ENCODE measurements at regions not wholly inside any gene's neighbourhood (a gene's known extent, or its start where the extent isn't known, plus 50 kb on each side); places are given as distances from the start of the nearest gene placed in this dataset.
"Not testable (repeated sequence)": the region's sequence is repeated elsewhere in the genome, so short reads cannot be mapped to it uniquely, and the experiment has no call there.

DNA sequence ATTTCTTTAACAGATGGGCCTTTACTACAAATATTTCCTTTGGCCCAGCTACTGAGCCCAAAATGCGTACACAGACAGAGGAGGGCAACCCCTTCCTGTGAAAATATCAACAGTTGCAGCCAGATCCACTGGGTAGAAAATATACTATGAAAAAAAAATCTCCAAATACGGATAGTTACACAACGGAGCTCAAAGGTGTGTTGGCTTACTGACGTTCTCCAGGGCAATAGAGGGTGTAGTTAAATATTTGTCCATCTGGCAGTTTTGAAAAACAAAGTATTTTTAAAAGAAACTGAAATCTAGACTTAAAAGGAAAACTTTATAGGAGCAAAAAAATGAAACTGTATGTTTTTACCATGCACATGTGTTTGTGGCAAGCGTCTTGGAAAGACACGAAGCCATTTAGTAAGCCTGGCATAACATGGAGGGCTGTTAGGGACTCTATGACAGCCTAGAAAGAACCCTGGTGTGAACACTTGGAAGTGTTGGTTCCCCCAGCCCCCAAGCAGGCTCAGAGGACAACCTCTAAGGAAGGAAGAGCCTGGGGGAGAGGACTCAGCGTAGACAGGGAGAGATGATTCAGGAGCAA lies 157.8 kb upstream of the TRPM3 start:
- DNase-seq (ENCODE audit: low read depth in 2 of 3, low spot score in 1 of 3), result no peak

DNA sequence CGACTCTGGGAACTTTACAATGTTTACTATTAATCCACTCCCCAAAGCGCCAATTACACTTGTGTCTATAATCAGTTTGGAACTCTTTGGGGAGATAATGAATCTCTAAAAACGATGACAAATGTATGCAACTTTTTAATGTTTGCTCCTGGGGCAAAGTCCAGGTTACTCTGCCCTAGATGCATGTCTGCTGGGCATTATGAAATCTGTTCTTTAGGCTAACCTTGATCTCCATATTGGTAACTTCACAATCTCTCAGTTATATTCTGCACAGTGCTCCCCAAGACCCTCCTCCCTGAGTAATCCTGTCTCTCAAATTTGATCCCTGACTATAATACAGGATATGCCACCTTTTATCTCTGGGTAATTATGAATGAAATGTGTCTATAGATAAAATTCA lies 152.2 kb upstream of the TRPM3 start:
- DNase-seq (ENCODE audit: low read depth in 2 of 3, low spot score in 1 of 3), result no peak

DNA sequence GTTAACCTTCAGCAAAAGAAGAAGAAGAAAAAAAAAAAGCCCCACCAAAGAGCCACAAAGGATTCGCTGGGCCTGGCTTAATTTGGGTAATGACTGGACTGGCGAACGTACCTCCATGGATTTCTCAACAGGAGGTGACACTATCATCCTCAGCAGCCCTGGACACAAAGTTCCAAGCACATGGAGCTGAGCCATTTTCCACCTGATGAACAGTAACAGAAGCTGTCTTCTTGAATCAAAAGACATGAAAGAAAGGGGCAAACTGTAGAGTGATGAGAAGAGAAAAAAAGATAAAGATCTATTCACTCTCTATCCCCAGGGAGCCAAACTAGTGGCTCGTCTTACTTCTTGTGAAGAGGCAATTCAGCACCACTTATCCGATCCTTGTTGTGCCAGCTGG lies 150.2 kb upstream of the TRPM3 start:
- no peak for DNase-seq (ENCODE audit: low read depth in 2 of 3, low spot score in 1 of 3)

DNA sequence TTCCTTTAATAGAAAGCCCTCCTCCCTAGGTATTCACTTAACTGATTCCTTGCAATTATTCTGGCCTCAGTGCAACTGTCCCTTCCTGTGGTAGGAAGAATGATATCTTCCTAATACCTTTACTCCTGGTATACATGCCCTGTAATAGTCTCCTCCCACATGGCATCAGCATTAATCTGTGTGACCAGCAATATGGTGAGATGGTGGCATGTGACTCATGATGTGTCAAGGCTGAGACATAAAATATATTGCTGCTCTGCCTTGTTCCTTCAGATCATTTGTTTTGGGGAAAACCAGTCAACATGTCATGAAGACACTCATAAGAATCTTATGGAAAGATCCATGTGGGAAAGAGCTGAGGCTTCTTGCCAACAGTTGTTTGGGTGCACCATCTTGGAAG lies 149.1 kb upstream of the TRPM3 start:
- no peak for DNase-seq (ENCODE audit: low read depth in 2 of 3, low spot score in 1 of 3)

DNA sequence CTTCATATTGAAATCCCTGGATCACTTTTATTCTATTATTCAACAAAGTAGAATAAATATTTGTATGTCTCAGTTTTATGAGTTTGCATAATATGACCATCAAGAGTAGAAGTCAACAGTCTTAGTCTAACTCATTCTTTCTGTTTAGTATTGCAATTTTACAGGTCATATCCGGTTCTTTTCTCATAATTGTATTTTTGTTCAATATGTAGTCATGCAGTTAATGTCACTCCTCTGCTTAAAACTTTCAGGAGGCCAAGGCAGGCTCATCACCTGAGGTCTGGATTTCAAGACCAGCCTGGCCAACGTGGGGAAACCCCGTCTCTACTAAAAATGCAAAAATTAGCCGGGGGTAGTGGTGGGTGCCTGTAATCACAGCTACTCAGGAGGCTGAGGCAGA lies 148.4 kb upstream of the TRPM3 start:
- DNase-seq (ENCODE audit: low read depth in 2 of 3, low spot score in 1 of 3), result no peak

DNA sequence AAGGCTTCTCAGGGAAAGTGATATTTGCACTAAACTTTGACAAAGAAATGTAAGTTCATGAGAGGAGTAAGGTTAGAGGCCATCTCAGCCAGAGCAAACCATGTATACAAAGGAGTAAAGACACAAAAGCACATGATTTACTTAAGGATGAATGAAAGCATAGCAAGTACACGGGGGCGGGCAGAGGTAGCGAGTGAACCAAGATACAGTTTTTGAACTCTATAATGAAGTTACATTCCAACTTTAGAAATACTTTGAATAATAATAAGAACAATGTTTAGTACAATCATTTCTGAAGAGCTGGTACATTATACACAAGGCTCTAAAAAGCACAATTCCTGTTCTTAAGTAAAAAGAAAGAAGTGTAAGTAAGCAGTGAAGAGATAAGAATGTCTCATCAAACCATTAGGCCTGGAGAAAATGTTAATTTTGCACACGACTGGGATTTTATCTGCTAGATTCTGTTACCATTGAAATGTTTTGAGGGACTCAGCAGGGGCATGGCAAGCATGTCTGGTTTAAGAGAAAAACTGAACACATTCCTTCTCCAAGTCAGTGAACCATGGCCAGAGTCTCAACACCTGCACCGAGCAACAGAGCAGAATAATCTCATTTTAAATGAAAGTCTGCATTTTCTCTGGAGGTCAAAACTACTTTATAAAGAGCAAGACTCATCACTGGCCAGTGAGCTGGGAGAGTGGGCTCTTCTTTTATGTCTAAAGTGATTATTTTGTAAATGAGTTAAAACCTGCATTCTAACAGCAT lies 147.6 kb upstream of the TRPM3 start:
- no peak for DNase-seq (ENCODE audit: low read depth in 2 of 3, low spot score in 1 of 3)

DNA sequence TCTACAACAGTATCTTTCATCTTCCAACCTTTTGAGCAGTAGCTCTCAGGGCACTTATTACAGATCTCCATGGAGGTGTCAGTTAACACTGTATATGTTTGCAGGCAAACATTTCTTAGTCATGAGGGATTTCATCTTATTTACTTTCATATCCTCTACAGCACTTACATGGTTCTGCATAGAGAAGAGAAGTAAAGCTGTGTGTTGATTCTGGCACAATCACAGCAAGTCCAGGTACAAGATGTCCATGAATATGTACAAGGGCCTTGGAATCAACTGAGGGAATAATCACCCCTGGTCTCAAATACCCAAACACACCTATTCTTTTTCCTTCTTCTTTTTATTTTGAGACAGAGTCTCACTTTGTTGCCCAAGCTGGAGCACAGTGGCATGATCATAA lies 142.0 kb upstream of the TRPM3 start:
- no peak for DNase-seq (ENCODE audit: low read depth in 2 of 3, low spot score in 1 of 3)

DNA sequence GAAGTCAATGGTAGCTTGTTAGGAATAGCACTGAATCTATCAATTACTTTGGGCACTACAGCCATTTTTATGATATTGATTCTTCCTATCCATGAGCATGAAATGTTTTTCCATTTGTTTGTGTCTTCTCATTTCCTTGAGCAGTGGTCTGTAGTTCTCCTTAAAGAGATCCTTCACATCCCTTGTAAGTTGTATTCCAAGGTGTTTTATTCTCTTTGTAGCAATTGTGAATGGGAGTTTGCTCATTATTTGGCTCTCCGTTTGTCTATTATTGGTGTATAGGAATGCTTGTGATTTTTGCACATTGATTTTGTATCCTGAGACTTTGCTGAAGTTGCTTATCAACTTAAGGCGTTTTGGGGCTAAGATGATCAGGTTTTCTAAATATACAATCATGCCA lies 139.0 kb upstream of the TRPM3 start:
- not testable (repeated sequence) for DNase-seq (ENCODE audit: low read depth in 2 of 3, low spot score in 1 of 3)

DNA sequence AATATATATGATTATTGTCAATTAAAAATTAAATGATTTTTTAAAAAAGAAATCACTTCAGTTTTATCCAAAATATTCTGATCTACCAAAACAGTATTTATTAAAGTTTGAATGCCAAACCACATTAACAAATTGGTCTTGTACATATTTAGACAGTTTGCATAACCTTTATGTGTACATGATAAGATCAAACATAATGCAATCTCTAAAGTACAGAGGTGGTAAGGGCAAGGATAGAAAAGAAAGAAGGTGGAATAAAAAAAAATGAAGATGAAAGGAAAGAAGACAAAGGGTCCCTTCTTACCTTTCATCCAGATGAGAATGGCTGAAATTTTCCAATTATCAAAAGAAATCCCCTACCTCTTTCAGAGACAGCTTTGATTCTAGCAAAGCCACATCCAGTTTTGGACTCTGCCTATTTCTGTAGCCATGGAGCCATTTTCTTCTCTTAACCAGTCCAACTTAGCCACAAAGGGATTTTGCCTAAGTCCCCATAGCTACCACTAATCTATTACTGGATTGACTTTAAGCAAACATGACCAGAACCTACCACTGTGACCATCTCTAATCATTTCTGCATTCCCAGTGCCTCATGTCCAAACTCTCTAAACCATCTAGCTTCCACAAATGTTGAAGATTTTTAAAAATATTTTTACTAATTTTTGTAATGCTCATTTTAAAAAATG lies 133.3 kb upstream of the TRPM3 start:
- no peak for DNase-seq (ENCODE audit: low read depth in 2 of 3, low spot score in 1 of 3)

DNA sequence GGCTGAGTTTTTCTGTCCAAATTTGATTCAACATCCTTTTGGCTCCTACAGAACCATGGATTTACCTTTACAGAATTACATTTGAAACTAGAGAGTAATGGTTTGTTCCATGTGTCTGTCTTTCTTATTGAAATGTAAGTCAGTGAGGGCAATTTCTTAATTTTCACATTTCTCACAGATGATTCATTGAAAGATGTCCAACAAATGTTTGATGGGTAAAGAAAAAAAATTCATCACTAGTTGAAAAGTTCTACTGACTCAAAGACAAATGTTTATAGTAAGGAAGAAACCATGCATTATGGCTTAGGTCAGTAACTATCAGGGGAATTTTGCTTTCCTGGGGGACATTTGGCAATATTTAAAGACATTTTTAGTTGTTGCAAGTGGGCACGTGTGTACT lies 131.6 kb upstream of the TRPM3 start:
- DNase-seq (ENCODE audit: low read depth in 2 of 3, low spot score in 1 of 3), result no peak

DNA sequence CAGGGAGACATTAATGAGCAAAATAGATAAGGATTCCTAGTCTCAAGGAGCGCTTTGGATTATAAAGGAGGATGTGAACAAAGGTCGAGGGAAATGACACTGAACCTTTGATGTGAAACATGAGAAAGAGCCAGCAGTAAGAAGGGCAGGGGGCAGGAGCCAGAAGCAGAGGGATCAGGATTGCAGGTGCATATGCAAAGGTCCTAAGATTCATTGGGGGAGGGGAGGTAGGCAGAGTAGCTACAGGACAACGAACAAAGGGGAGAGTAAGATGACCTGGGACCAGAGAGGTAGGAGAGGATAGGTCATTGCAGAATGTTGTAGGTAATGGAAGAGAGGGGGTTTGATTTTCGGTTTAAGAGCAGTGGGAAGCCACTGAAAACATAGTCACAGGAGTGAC lies 129.2 kb upstream of the TRPM3 start:
- DNase-seq (ENCODE audit: low read depth in 2 of 3, low spot score in 1 of 3), result no peak

DNA sequence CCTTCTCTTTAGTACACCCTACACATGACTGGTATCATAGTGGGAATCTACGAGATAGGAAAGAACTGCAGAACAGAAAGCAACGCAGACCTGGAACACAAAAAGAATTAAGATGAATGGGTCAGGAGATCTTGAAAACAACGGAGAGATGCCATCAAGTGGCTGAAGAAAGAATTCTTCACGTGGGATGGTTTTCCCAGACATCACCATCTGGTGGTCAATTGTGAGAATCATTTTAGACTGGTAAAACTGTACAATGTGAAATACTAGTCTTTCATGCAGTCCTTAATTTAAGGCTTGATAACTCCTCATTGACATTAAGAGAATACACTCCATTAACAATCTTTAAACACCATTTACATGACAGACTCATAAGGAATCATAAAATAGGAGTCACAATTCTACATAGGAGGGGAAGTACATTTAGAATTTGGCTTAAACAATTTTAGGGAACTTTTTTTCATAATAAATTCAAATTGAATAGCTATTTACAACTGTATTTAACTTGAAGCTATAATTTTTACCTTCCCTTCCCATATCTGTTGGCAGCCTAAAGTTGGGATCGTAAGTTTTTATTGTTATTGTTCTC lies 128.4 kb upstream of the TRPM3 start:
- DNase-seq (ENCODE audit: low read depth in 2 of 3, low spot score in 1 of 3), result no peak

DNA sequence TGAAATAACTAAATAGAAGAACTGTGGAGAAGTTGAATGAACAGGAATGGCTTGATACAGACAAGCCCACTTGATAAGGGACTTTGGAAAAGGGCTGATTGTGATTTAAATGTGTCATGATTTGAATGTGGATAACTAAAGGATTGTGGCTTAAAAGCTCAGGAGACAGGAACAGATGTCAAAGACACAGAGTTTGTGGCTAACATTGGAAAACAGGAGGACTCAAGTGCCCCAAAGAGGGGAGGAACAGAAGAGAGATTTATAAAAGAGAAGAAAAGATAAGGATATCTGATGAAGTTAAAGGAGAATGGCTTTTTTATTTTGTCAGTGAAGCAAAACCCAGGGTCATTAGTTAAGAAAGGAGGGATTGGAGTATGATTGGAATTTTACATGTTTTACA lies 124.2 kb upstream of the TRPM3 start:
- DNase-seq (ENCODE audit: low read depth in 2 of 3, low spot score in 1 of 3), result no peak

DNA sequence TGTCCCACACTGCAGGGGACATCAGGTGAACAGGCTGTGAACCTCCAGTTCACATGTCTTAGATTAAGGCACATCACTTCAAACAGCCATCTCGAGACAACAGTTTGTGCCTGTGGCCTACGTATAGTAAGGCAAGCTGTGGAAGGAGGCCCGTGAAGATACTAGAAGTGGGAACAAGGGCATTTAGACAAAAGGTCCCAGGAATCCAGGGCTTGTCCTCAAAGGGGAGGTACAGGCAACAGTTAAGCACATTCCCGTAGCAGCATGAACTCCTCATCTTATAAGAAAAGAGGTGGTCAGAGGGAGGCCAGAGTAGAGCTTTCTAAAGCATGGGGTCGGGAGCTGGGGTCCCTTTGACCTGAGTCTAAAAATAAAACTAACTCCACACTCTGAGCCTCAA lies 122.5 kb upstream of the TRPM3 start:
- no peak for DNase-seq (ENCODE audit: low read depth in 2 of 3, low spot score in 1 of 3)

DNA sequence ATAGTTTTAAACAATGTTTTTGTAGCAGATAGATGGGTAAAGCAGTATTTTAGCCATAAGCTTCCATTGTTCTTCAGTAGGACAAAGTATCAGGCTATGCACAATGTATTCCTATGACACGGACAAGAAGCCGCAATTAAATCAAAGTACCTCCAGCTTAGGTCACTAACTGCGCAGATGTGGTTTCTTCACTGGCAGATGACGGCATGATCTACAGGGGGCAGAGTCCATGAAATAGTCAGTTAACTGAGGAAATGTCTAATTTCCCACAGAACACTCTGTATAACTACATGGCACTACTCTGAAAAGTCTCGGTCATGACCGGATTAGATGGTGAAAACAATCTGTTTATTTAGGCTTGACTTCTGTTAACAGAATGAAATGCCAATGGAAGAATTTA lies 120.7 kb upstream of the TRPM3 start:
- no peak for DNase-seq (ENCODE audit: low read depth in 2 of 3, low spot score in 1 of 3)

DNA sequence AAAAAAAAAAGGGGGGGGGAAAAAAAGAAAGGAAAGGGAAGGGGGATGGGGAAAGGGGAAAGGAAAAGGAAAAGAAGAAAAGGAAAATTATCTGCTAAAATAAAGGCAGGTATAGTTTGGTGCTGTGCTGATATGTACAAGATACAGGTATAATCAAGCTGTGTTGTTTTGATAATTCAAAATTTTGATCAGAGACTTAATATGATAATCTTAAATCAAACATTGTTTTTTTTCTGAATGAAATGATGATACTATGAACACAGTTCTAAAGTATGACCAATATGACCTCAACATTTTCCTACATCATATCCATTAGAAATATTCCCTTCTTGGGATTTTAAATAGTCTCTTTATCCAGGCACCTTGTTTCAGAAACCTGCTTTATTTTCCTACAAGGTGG lies 115.6 kb upstream of the TRPM3 start:
- DNase-seq (ENCODE audit: low read depth in 2 of 3, low spot score in 1 of 3), result no peak

DNA sequence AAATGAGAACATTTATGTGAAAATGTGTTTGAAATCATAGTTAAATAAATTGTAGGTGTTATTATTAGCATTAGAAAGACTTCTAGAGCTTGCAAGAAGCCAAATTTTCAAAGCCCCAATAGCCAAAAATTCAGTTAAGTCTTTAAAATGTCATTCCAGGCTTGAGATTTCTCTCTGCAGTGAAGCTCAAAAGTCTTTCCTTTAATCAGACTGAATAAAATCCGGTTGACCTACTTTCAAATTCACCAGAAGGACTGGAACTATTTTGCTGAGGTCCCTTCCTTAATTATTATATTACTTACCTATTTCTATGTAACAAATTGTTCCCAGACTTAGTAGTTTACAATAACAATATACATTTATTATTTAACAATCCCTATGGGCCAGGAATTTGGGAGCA lies 112.2 kb upstream of the TRPM3 start:
- DNase-seq (ENCODE audit: low read depth in 2 of 3, low spot score in 1 of 3), result no peak

DNA sequence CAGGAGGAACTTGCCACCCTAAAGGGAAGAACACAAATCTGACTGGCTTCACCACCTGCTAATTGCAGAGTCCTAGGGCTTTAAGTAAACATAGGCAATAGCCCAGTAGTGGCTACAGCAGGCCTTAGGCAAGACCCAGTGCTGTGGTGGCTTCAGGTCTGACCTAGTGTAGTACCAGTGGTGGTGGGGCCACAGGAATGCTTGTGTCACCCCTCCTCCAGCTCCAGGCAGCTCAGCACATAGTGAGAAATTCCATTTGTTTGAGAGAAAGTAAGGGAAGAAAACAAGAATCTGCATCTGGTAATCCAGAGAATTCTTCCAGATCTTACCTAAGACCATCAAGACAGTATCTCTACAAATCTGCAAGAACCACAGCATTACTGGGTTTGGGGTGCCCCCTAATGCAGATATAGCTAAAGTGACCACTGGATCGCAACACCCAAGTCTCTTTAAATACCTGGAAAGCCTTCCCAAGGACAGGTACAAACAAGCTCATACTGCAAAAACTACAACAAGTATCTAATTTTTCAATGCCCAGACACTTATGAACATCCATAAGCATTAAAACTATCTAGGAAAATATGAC lies 102.6 kb upstream of the TRPM3 start:
- no peak for DNase-seq (ENCODE audit: low read depth in 2 of 3, low spot score in 1 of 3)

DNA sequence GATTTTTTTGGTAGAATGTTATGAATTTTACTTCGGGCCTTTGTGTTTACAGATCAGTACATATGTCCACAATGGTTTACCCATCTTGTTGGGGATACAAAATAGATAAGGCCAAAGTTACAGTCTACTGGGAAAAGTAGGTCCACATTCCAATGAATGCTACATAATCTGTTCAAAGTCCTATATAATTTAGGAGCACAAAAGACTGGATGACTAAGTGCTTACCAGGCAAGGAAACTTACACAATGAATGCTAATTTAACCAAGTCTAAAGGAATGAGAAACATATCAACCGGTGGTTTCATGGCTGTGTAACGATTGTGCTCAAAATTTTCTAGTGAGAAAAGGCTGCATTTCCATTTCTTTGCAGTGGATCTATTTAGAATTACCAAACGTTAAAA lies 97.4 kb upstream of the TRPM3 start:
- DNase-seq (ENCODE audit: low read depth in 2 of 3, low spot score in 1 of 3), result no peak

DNA sequence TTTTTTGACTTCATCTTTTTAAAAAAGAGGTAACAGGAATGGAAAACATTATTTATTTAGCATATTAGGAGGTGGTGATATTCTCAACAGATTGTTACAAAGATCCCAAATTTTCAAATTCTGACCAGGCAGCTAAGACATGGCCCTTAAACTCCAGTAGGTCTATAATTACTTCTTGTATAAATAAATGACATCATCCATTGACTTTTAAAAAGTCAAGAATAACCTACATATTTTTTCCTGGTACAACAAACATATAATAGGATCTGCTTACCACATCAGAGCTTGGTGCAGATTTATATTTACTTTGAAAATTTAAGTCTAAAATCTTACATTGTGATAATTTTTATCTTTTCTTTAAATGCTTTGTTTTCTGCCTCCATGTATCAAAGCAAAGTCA lies 92.2 kb upstream of the TRPM3 start:
- no peak for DNase-seq (ENCODE audit: low read depth in 2 of 3, low spot score in 1 of 3)

DNA sequence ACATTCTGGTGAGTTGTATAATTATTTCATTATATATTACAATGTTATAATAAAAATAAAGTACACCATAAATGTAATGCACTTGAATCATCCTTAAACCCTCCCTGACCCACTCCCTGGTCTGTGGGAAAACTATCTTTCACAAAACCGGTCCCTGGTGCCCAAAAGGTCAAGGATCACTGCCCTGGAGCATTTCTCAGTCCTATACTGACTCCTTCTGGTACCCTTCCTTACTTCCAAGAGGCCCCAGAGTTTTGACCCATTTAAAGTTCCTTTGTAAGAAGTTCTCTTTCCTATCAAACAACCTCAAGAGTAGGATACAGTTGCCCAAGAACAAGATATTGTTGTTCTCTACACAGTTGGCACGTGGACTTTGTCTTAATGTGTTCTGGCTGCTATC lies 88.9 kb upstream of the TRPM3 start:
- no peak for DNase-seq (ENCODE audit: low read depth in 2 of 3, low spot score in 1 of 3)

DNA sequence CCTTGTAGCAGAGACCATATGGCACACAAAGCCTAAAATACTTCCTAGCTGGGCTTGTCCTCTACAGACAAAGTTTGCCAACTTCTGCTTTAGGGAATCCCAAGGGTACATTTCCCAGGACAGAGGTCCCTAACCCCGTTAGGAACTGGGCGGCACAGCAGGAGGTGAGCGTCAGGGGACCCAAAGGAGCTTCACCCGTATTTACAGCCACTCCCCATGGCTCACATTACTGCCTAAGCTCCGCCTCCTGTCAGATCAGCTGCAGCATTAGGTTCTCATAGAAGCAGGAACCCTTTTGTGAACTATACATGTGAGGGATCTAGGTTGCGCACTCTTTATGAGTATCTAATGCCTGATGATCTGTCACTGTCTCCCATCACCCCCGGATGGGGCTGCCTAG lies 88.5 kb upstream of the TRPM3 start:
- DNase-seq (ENCODE audit: low read depth in 2 of 3, low spot score in 1 of 3), result no peak

All from stimulated activated CD4-positive, alpha-beta T cell treated with anti-CD3 and anti-CD28 coated beads, Interleukin-12 subunit alpha, Interleukin-12 subunit beta, amount 100 ng/mL, for 48 hours (primary cell).